ENCODE measurements at regions not wholly inside any gene's neighbourhood (a gene's known extent, or its start where the extent isn't known, plus 50 kb on each side); places are given as distances from the start of the nearest gene placed in this dataset.

DNA sequence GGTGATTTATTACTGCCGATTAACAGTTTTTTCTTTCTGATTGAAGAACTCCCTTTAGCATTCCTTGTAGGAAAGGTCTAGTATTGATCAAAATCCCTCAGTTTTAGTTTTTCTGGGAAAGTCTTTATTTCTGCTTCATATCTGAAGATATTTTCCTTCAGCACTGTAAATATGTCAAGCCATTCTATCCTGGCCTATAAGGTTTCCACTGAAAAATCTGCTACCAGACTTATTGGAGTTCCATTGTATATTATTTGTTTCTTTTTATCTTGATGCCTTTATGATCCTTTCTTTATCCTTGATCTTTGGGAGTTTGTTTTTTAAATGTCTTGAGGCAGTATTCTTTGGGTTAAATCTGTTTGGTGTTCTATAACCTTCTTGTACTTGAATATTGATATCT, 55.0 kb upstream of the TMTC1 start:
- intact Hi-C loops (cut with DNase I; ENCODE audit: low total_unique reads): no loop called here
- Histone ChIP-seq H3K27me3 (no peaks in the 10 kb centered on the region), H3K4me3 (no peak overlapping the region), H3K9me3 (peaks cover 9 to 26% of the 10 kb centered on the region in 2 donors), H3K4me1 (no peaks in the 10 kb centered on the region), H3K27ac (no peak overlapping the region), H3K36me3 (no peaks in the 10 kb centered on the region)
- TF ChIP-seq, protein P1, sequence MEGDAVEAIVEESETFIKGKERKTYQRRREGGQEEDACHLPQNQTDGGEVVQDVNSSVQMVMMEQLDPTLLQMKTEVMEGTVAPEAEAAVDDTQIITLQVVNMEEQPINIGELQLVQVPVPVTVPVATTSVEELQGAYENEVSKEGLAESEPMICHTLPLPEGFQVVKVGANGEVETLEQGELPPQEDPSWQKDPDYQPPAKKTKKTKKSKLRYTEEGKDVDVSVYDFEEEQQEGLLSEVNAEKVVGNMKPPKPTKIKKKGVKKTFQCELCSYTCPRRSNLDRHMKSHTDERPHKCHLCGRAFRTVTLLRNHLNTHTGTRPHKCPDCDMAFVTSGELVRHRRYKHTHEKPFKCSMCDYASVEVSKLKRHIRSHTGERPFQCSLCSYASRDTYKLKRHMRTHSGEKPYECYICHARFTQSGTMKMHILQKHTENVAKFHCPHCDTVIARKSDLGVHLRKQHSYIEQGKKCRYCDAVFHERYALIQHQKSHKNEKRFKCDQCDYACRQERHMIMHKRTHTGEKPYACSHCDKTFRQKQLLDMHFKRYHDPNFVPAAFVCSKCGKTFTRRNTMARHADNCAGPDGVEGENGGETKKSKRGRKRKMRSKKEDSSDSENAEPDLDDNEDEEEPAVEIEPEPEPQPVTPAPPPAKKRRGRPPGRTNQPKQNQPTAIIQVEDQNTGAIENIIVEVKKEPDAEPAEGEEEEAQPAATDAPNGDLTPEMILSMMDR (IDR thresholded peaks at IDR 0.05): no peak
- TF ChIP-seq POLR2AphosphoS5 (IDR thresholded peaks at IDR 0.05) (no peak), POLR2A (IDR thresholded peaks at IDR 0.05) (no peak)
- DNase-seq (ENCODE audit: low spot score in 2 of 2): no peak

Measured in breast epithelium (tissue), 4 donors.